Naive thymus-derived CD8-positive, alpha-beta T cell (primary cell): ENCODE measurements at regions not wholly inside any gene's neighbourhood (a gene's known extent, or its start where the extent isn't known, plus 50 kb on each side); places are given as distances from the start of the nearest gene placed in this dataset.

ENCODE experiments used
- ATAC-seq, 2 donors: fragments of 150-1000 bp; cut with Tn5 transposase in 1 of 2; sonication (Bioruptor Pico), chemical (Tn5 transposase) in 1 of 2; 1 replicate in 1 of 2; 2 replicates in 1 of 2; pipeline ENCODE4 v1.10.0; 2021; ENCODE audit warnings: mild to moderate bottlenecking in 2 of 2, moderate library complexity in 2 of 2
- POLR2A ChIA-PET: fragments of 350-600 bp; sonication (Branson Sonifier 250); formaldehyde crosslinking; loops from one replicate; lab custom pipeline; 2021; ENCODE audit warnings: antibody characterized with exemption; lab: Charles Lee
- DNase-seq, 10 donors: peaks; one replicate each; pipeline versions ENCODE4 v3.0.0 to v3.0.0-alpha.2; 2020 to 2022
- H3K27ac Mint-ChIP-seq, 10 donors: one replicate each; pipeline ENCODE4 v1.8.0; 2020 to 2022; ENCODE audit warnings: mild to moderate bottlenecking in 10 of 10, mixed read lengths in 10 of 10, moderate library complexity in 4 of 10, inconsistent platforms in 1 of 10
- H3K27me3 Mint-ChIP-seq, 5 donors: one replicate each; pipeline ENCODE4 v1.8.0; 2021 to 2022; ENCODE audit warnings: mixed read lengths in 5 of 5
- H3K36me3 Mint-ChIP-seq, 3 donors: one replicate each; pipeline ENCODE4 v1.8.0; 2020 to 2022; ENCODE audit warnings: mixed read lengths in 3 of 3, mild to moderate bottlenecking in 2 of 3, inconsistent platforms in 1 of 3
- H3K4me1 Mint-ChIP-seq, 4 donors: one replicate each; pipeline ENCODE4 v1.8.0; 2021 to 2022; ENCODE audit warnings: mixed read lengths in 4 of 4
- H3K4me3 Mint-ChIP-seq, 10 donors: one replicate each; pipeline ENCODE4 v1.8.0; 2020 to 2022; ENCODE audit warnings: mild to moderate bottlenecking in 10 of 10, mixed read lengths in 10 of 10, moderate library complexity in 6 of 10, inconsistent platforms in 1 of 10
- H3K9me3 Mint-ChIP-seq, 9 donors: one replicate each; pipeline ENCODE4 v1.8.0; 2020 to 2022; ENCODE audit warnings: mixed read lengths in 9 of 9, mild to moderate bottlenecking in 3 of 9, inconsistent platforms in 1 of 9, moderate library complexity in 1 of 9

GRCh38 chr18:37734406-37734805 lies 168.8 kb upstream of the CELF4 start:
- Mint-ChIP-seq H3K27me3 (peaks cover 0 to 5% (median 0%) of the 10 kb centered on the region in 5 donors), H3K4me3 (no peak overlapping the region), H3K4me1 (no peaks in the 10 kb centered on the region), H3K27ac (no peak overlapping the region), H3K36me3 (no peaks in the 10 kb centered on the region), H3K9me3 (peaks cover 0 to 10% (median 0%) of the 10 kb centered on the region in 9 donors)
- POLR2A ChIA-PET = no interaction called here
- DNase-seq (no peak), ATAC-seq (no peak)

- POLR2A ChIA-PET = no interaction called here
- no peak for DNase-seq
- no peak overlapping the region for H3K27ac Mint-ChIP-seq
- peaks cover 0 to 5% (median 0%) of the 10 kb centered on the region in 5 donors for H3K27me3 Mint-ChIP-seq
- ATAC-seq = no peak
- peaks cover 0 to 10% (median 2%) of the 10 kb centered on the region in 9 donors for H3K9me3 Mint-ChIP-seq
- no peaks in the 10 kb centered on the region for H3K4me1 Mint-ChIP-seq
- H3K4me3 Mint-ChIP-seq = no peak overlapping the region
- no peaks in the 10 kb centered on the region for H3K36me3 Mint-ChIP-seq
Measured at GRCh38 chr18:37729716-37730115, 164.1 kb upstream of the CELF4 start.

GRCh38 chr18:37724206-37724605 lies 158.6 kb upstream of the CELF4 start:
- Mint-ChIP-seq H3K4me1 (no peaks in the 10 kb centered on the region), H3K4me3 (no peak overlapping the region), H3K36me3 (no peaks in the 10 kb centered on the region), H3K27ac (no peak overlapping the region), H3K27me3 (peaks cover 0 to 25% (median 10%) of the 10 kb centered on the region in 5 donors), H3K9me3 (peaks cover 0 to 9% (median 0%) of the 10 kb centered on the region in 9 donors)
- ATAC-seq (no peak), DNase-seq (no peak)
- POLR2A ChIA-PET = no interaction called here

- Mint-ChIP-seq H3K27me3 (peaks cover 0 to 25% (median 12%) of the 10 kb centered on the region in 5 donors), H3K36me3 (no peaks in the 10 kb centered on the region), H3K4me1 (no peaks in the 10 kb centered on the region), H3K4me3 (no peak overlapping the region), H3K9me3 (peaks cover 0 to 9% (median 0%) of the 10 kb centered on the region in 9 donors), H3K27ac (no peak overlapping the region)
- ATAC-seq = no peak
- POLR2A ChIA-PET = no interaction called here
- DNase-seq = no peak
Measured at GRCh38 chr18:37721544-37722522, 156.2 kb upstream of the CELF4 start.

- Mint-ChIP-seq H3K4me1 (no peaks in the 10 kb centered on the region), H3K9me3 (peaks cover 0 to 9% (median 0%) of the 10 kb centered on the region in 9 donors), H3K27me3 (peaks cover 0 to 25% (median 12%) of the 10 kb centered on the region in 5 donors), H3K27ac (no peak overlapping the region), H3K36me3 (no peaks in the 10 kb centered on the region), H3K4me3 (no peak overlapping the region)
- POLR2A ChIA-PET = no interaction called here
- DNase-seq = no peak
- ATAC-seq = no peak
Measured at GRCh38 chr18:37720663-37721062, 155.1 kb upstream of the CELF4 start.

GRCh38 chr18:37717656-37718055 lies 152.1 kb upstream of the CELF4 start:
- peaks cover 0 to 9% (median 0%) of the 10 kb centered on the region in 9 donors for H3K9me3 Mint-ChIP-seq
- ATAC-seq (no peak), DNase-seq (no peak)
- no peaks in the 10 kb centered on the region for H3K4me1 Mint-ChIP-seq
- no peaks in the 10 kb centered on the region for H3K36me3 Mint-ChIP-seq
- H3K27ac Mint-ChIP-seq = no peak overlapping the region
- H3K4me3 Mint-ChIP-seq = no peak overlapping the region
- peaks cover 0 to 13% (median 4%) of the 10 kb centered on the region in 5 donors for H3K27me3 Mint-ChIP-seq
- POLR2A ChIA-PET = no interaction called here

GRCh38 chr18:37717098-37717497 lies 151.5 kb upstream of the CELF4 start:
- peaks cover 0 to 7% (median 0%) of the 10 kb centered on the region in 9 donors for H3K9me3 Mint-ChIP-seq

GRCh38 chr18:37716106-37716735 lies 150.6 kb upstream of the CELF4 start:
- H3K27me3 Mint-ChIP-seq = peaks cover 0 to 3% (median 0%) of the 10 kb centered on the region in 5 donors
- ATAC-seq (no peak), DNase-seq (no peak)
- no peaks in the 10 kb centered on the region for H3K4me1 Mint-ChIP-seq
- H3K36me3 Mint-ChIP-seq = no peaks in the 10 kb centered on the region
- POLR2A ChIA-PET = no interaction called here
- H3K27ac Mint-ChIP-seq = no peak overlapping the region
- no peak overlapping the region for H3K4me3 Mint-ChIP-seq
- peaks cover 0 to 2% (median 0%) of the 10 kb centered on the region in 9 donors for H3K9me3 Mint-ChIP-seq

More at GRCh38 chr18:37717098-37717497, 151.5 kb upstream of the CELF4 start:
- no peaks in the 10 kb centered on the region for H3K4me1 Mint-ChIP-seq
- H3K27me3 Mint-ChIP-seq = peaks cover 0 to 7% (median 1%) of the 10 kb centered on the region in 5 donors
- H3K27ac Mint-ChIP-seq = no peak overlapping the region
- POLR2A ChIA-PET = no interaction called here
- no peak for ATAC-seq
- no peaks in the 10 kb centered on the region for H3K36me3 Mint-ChIP-seq
- DNase-seq = no peak
- no peak overlapping the region for H3K4me3 Mint-ChIP-seq

- Mint-ChIP-seq H3K27ac (no peak overlapping the region), H3K36me3 (no peaks in the 10 kb centered on the region), H3K4me1 (no peaks in the 10 kb centered on the region), H3K9me3 (peaks cover 0 to 2% (median 0%) of the 10 kb centered on the region in 9 donors), H3K4me3 (no peak overlapping the region), H3K27me3 (peaks cover 0 to 3% (median 0%) of the 10 kb centered on the region in 5 donors)
- ATAC-seq (no peak), DNase-seq (no peak)
- POLR2A ChIA-PET = no interaction called here
Measured at GRCh38 chr18:37714691-37715090, 149.1 kb upstream of the CELF4 start.

GRCh38 chr18:37712776-37713175 lies 147.2 kb upstream of the CELF4 start:
- no peak overlapping the region for H3K4me3 Mint-ChIP-seq
- no peak for ATAC-seq
- no peak for DNase-seq
- H3K4me1 Mint-ChIP-seq = no peaks in the 10 kb centered on the region
- peaks cover 0 to 3% (median 0%) of the 10 kb centered on the region in 5 donors for H3K27me3 Mint-ChIP-seq
- H3K27ac Mint-ChIP-seq = no peak overlapping the region
- peaks cover 0 to 2% (median 0%) of the 10 kb centered on the region in 9 donors for H3K9me3 Mint-ChIP-seq
- POLR2A ChIA-PET = no interaction called here
- H3K36me3 Mint-ChIP-seq = no peaks in the 10 kb centered on the region

- no peaks in the 10 kb centered on the region for H3K4me1 Mint-ChIP-seq
- no peak overlapping the region for H3K27ac Mint-ChIP-seq
- no peaks in the 10 kb centered on the region for H3K36me3 Mint-ChIP-seq
- POLR2A ChIA-PET = no interaction called here
- no peak for DNase-seq
- peaks cover 0 to 2% (median 0%) of the 10 kb centered on the region in 9 donors for H3K9me3 Mint-ChIP-seq
- no peak overlapping the region for H3K4me3 Mint-ChIP-seq
- ATAC-seq = no peak
- H3K27me3 Mint-ChIP-seq = no peaks in the 10 kb centered on the region
Measured at GRCh38 chr18:37711766-37712505, 146.3 kb upstream of the CELF4 start.

GRCh38 chr18:37710726-37711125 lies 145.1 kb upstream of the CELF4 start:
- Mint-ChIP-seq H3K4me3 (no peak overlapping the region), H3K9me3 (peaks cover 0 to 2% (median 0%) of the 10 kb centered on the region in 9 donors), H3K4me1 (no peaks in the 10 kb centered on the region), H3K27me3 (no peaks in the 10 kb centered on the region), H3K27ac (no peak overlapping the region), H3K36me3 (no peaks in the 10 kb centered on the region)
- POLR2A ChIA-PET = no interaction called here
- DNase-seq (no peak), ATAC-seq (no peak)
